ENCODE measurements at regions not wholly inside any gene's neighbourhood (a gene's known extent, or its start where the extent isn't known, plus 50 kb on each side); places are given as distances from the start of the nearest gene placed in this dataset.

- DNase-seq (ENCODE audit: low read depth in 4 of 4, low spot score in 3 of 4), result no peak
Observed at GRCh38 chr6:105967917-105968602, 118.1 kb upstream of the PRDM1 start.

GRCh38 chr6:105966481-105966880 is 119.7 kb upstream of the PRDM1 start:
- no peak for DNase-seq (ENCODE audit: low read depth in 4 of 4, low spot score in 3 of 4)

- DNase-seq (ENCODE audit: low read depth in 4 of 4, low spot score in 3 of 4), result no peak
Observed at GRCh38 chr6:105964979-105965760, 121.0 kb upstream of the PRDM1 start.

- no peak for DNase-seq (ENCODE audit: low read depth in 4 of 4, low spot score in 3 of 4)
Observed at GRCh38 chr6:105954148-105954547, 132.0 kb upstream of the PRDM1 start.

GRCh38 chr6:105952772-105953690 is 133.1 kb upstream of the PRDM1 start:
- DNase-seq (ENCODE audit: low read depth in 4 of 4, low spot score in 3 of 4), result no peak

- no peak for DNase-seq (ENCODE audit: low read depth in 4 of 4, low spot score in 3 of 4)
Observed at GRCh38 chr6:105952326-105952725, 133.8 kb upstream of the PRDM1 start.

GRCh38 chr6:105951322-105951721 is 134.8 kb upstream of the PRDM1 start:
- DNase-seq (ENCODE audit: low read depth in 4 of 4, low spot score in 3 of 4), result no peak

GRCh38 chr6:105949869-105950268 is 136.3 kb upstream of the PRDM1 start:
- DNase-seq (ENCODE audit: low read depth in 4 of 4, low spot score in 3 of 4), result no peak

- DNase-seq (ENCODE audit: low read depth in 4 of 4, low spot score in 3 of 4), result no peak
Observed at GRCh38 chr6:105943514-105943913, 142.6 kb upstream of the PRDM1 start.

- no peak for DNase-seq (ENCODE audit: low read depth in 4 of 4, low spot score in 3 of 4)
Observed at GRCh38 chr6:105941621-105942412, 144.3 kb upstream of the PRDM1 start.

- no peak for DNase-seq (ENCODE audit: low read depth in 4 of 4, low spot score in 3 of 4)
Observed at GRCh38 chr6:105940990-105941389, 145.1 kb upstream of the PRDM1 start.

GRCh38 chr6:105936972-105937371 is 149.2 kb upstream of the PRDM1 start:
- no peak for DNase-seq (ENCODE audit: low read depth in 4 of 4, low spot score in 3 of 4)

- no peak for DNase-seq (ENCODE audit: low read depth in 4 of 4, low spot score in 3 of 4)
Observed at GRCh38 chr6:105935416-105935815, 150.7 kb upstream of the PRDM1 start.

- no peak for DNase-seq (ENCODE audit: low read depth in 4 of 4, low spot score in 3 of 4)
Observed at GRCh38 chr6:105934708-105935107, 151.4 kb upstream of the PRDM1 start.

GRCh38 chr6:105932440-105932839 is 153.7 kb upstream of the PRDM1 start:
- DNase-seq (ENCODE audit: low read depth in 4 of 4, low spot score in 3 of 4), result no peak

GRCh38 chr6:105929626-105930025 is 156.5 kb upstream of the PRDM1 start:
- DNase-seq (ENCODE audit: low read depth in 4 of 4, low spot score in 3 of 4), result no peak

- no peak for DNase-seq (ENCODE audit: low read depth in 4 of 4, low spot score in 3 of 4)
Observed at GRCh38 chr6:105926318-105926717, 159.8 kb upstream of the PRDM1 start.

GRCh38 chr6:105925706-105926105 is 160.4 kb upstream of the PRDM1 start:
- no peak for DNase-seq (ENCODE audit: low read depth in 4 of 4, low spot score in 3 of 4)

- DNase-seq (ENCODE audit: low read depth in 4 of 4, low spot score in 3 of 4), result no peak
Observed at GRCh38 chr6:105921781-105922180, 164.4 kb upstream of the PRDM1 start.

GRCh38 chr6:105920071-105920470 is 166.1 kb upstream of the PRDM1 start:
- DNase-seq (ENCODE audit: low read depth in 4 of 4, low spot score in 3 of 4), result no peak
